ENCODE measurements at regions not wholly inside any gene's neighbourhood (a gene's known extent, or its start where the extent isn't known, plus 50 kb on each side); places are given as distances from the start of the nearest gene placed in this dataset.

DNA sequence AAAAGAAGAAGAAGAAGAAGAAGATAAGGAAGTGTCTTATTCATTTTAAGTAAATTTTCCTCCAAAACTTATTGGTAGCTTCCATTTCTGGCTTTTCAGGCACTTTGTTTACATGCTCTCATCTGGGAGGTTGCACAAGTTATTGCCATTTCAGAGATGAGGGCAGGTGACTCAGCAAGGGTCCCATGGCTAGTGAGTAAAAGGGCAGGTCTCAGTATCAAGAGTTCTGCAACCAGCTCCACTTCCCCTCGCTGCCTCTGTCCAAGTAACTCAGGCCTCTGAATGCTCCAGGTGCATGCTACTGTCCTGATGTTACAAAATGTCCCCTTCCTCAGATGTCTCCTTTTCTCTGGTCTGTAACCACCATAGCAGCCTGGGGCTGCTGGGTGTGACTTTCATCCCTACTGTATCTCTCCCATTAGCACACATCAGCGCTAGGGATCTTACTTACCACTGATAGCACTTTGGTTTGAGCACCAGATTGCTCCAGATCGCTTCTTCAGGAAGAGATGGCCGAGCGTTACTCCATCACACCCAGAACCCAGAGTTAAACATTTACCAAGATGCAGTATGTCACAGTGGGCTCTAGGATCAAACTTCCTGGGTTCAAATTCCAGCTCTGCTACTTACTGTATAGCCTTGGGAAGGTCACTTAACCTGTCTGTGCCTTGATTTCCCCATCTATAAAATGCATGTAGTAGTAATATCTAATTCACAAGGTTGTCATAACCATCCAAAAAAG, 57.4 kb upstream of the LAPTM4A start:
- DNase-seq: no peak

DNA sequence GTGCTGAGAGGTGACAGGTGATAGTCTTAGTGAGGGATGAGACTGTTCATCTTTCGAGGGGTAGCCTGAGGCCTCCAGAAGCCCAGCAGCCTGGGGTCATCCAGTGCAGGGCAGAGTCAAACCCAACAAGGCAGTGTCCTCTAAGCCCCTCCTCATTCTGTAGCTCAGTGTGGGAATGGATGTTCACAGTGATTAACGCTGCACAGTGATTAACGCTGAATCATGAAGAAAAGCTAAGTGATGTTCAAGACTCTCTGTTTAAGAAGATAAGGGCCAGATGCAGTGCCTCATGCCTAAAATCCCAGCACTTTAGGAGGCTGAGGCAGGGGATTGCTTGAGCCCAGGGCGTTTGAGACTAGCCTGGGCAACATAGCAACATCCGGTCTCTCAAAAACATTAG, 56.3 kb upstream of the LAPTM4A start:
- DNase-seq: no peak

DNA sequence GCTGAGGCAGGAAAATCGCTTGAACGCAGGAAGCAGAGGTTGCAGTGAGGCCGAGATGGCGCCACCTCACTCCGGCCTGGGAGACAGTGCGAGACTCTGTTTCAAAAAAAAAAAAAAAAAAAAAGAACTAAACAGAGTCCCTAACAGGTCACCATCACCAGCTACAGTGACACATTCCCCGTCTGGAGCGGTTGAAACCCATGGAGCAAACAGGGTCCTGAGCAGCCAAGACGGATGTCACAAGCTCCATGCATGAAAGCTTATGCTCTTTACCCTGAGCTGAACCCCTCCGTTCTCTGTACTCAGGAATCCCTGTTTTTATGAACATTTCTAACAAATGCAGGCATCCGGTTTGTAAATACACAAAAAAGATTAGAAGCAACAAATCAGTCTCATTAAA, 55.9 kb upstream of the LAPTM4A start:
- no peak for DNase-seq

DNA sequence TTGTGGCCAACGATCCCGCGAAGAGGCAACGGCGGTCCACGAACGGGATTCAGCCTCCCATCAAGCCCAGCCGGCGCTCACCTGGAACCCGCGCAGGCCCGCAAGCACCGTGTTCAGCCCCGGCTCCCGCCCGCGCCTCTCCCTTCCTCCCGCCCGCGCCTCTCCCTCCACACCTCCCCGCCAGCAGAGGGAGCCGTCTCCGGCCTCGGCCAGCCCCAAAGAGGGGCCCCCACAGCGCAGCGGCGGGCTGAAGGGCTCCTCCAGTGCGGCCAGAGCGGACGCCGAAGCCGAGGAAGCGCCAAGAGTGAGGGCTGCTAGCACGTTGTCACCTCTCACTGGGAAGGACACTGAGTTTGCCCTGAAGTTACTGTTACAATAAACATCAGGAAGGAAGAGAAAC, 55.3 kb upstream of the LAPTM4A start:
- no peak for DNase-seq

DNA sequence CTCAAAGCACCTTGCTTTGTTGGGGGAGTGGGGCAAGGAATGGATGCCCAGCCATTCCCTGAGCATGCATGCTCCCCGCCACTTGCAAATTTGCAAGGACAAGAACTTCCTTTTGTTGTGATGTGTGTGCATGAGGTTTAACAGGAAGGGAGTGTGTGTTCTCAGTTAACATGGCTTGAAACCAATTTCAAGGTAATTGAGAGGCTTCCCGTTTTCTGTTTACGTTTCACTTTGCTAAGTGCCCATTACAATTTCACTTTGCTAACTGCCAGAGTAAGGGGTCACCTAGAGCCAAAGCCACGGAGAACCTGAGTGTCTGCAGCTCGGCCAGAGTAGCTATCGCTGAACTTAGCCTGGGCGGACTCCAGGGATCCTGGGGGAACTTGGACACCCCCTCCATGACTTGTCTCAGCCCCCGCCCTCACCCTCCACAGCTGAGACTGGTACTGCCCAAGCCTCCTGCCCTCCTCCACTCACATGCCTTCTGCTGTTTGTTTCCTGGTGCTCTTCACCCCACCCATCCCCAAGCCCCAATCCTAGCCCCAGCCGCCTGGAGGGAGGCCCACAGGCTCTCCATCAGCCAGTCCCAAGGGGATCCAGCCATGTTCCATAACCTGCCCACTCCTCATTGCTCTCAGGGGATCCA, 53.6 kb upstream of the LAPTM4A start:
- no peak for DNase-seq

DNA sequence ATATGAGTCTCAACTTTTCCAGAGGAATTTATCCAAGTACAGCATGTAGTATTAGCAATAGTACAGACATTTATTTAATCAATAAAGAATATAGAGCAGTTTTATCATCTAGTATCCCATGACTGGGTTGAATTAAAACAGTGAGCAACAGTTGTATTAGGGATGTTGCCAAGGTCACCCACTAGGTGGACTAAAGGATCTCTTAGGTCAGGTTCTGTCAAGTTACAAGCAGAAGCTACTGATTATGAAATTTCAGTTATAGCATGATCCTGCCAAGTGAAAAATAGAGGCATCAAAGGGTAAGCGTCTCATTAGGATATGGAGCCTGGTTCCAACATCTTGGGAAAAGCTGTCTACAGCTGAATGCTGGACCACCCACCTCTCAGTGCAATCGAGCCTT, 52.1 kb upstream of the LAPTM4A start:
- DNase-seq: no peak

Measured in midbrain (tissue), 1 donor.